ENCODE measurements at regions not wholly inside any gene's neighbourhood (a gene's known extent, or its start where the extent isn't known, plus 50 kb on each side); places are given as distances from the start of the nearest gene placed in this dataset.

DNA sequence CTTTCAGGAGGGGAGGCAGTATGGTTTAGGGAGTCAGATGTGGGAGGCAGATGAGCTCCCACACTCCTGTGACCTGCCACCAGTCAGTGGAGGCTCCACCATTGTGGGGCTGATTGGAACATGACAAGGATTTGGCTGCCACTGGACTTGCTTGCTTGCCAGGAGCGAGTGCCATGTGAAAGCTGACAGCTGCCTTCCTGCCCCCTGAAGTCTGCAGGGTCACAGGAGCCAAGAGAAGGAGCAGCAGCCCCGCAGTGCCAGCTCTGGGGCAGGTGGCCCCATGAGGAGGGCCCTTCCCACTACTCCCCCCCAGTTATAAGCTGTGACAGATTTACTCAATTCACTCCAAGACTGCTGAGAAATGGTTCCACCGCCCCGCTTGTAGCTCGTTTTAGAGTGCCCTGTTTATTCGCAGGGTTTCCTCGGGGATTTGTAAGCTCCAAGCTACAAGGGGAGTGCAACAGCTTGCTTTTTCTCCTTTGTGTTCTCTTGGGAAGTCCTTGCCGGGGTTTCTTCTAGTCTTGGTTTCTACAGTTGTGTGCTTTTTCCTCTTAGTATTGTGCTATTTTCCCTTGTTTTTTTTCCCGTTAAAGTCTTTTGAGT lies 414.3 kb downstream of the MEIS1 start:
- DNase-seq (ENCODE audit: low read depth) = no peak

DNA sequence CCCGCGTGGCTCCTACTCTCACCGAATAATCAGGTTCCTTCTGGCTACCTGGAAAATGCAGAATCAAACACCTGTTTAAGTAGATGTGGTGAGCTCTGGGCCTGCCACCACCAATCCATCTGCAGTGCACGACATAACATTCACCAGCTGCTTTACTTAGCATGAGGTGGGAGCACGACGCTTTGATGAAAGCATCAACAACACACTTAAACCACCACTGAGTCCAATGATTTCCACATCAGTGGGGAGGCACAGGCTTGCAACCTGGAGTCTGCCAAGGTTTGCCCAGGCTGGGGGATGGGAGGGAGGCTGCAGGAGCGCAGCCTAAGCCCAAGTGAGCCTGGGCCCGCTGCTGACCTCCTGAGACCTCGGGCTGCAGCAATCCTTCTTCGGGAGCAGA lies 415.5 kb downstream of the MEIS1 start:
- DNase-seq (ENCODE audit: low read depth) = no peak

GRCh38 chr2:66851449-66851872 lies 416.5 kb downstream of the MEIS1 start:
- no peak for DNase-seq (ENCODE audit: low read depth)

DNA sequence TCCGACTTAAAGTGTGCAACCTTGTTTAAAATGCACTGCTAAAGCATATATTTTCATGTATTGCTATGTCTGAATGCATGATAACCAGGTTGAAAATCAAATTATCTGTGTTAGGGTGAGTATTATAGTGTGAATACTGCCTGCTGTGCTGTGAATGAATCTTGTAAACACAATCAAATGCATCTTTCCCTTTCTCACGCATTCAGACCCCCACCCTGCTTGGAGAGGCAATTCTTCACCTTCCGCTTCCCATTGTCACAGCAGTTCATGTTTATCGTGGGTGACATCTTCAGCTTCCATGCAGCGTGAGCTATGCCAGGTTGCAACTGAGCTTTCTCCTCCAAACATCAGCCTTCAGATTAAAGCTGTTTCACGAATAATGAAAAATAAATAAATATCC lies 418.0 kb downstream of the MEIS1 start:
- DNase-seq (ENCODE audit: low read depth) = no peak

GRCh38 chr2:66853585-66853984 lies 418.7 kb downstream of the MEIS1 start:
- no peak for DNase-seq (ENCODE audit: low read depth)

- DNase-seq (ENCODE audit: low read depth) = no peak
Observed at GRCh38 chr2:66854298-66854697, 419.4 kb downstream of the MEIS1 start.

GRCh38 chr2:66862885-66863650 lies 428.1 kb downstream of the MEIS1 start:
- no peak for DNase-seq (ENCODE audit: low read depth)

DNA sequence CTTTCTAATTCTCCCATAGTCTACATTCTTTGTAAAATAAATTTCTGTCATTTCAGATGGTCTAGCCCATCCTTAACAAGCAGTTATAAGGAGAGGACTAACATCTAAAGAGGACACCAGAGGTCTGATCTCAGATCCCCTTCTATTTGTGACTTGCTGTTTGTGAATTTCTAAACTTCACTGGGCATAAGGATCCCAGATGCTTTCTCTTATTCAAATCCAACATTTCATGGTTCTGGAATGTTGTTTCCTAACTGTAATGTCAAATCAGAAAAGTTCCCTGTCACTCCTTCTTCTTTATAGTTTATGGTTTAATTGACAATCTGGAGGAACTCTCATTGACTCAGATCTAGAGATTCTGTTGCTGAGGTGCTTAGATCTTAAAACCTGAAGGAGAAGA lies 430.2 kb downstream of the MEIS1 start:
- DNase-seq (ENCODE audit: low read depth) = no peak

DNA sequence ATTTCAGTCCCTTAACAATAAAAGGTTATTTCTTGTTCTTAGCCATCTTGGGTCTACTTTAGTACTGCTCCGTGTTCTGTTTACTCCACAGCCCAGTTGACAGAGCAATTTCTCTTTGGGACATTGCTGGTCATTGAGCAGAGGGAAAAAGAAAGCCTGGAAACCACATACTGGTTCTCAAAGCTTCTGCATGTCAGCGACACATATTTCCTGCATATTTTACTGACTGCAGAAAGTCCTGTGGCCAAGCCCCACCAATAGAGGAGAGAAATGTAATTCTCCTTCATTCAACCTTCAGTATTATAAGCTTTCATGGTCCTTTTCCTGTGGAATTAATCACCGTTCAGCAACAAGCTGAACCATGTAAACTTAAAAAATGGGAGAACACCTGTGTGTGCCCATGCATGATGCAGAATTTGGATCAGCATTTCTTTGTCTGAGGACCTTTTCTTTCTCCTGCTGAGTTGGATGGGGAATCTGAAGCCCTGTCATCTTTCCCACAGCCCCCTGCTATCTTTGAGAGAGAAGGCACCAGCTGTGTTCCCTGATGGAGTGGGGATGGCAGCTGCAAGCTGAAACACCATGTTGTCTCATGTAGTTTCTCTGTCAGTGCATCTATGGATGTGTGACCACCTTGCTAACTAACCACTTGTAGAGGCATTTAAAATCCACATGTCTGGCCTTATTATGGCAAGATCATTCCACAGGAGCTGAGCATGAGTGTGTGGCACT lies 431.6 kb downstream of the MEIS1 start:
- no peak for DNase-seq (ENCODE audit: low read depth)

DNA sequence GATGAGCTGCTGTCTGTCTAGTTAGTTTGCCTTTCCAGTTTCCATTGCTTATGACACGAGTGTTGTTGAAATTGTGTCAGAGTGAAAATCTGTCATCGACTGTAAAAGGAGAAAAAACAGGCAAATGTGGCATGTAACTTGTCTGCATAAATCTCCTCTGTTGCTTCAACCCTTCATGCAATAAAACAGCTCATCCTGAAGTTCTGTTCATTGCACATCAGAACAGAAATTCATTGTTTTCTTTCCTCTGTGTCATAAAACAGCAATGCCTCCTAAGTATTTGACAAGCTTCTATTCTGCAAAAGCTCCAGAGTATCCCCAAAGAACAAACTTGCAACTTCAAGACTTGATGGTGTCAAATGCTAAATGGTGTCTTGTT lies 432.1 kb downstream of the MEIS1 start:
- no peak for DNase-seq (ENCODE audit: low read depth)

DNA sequence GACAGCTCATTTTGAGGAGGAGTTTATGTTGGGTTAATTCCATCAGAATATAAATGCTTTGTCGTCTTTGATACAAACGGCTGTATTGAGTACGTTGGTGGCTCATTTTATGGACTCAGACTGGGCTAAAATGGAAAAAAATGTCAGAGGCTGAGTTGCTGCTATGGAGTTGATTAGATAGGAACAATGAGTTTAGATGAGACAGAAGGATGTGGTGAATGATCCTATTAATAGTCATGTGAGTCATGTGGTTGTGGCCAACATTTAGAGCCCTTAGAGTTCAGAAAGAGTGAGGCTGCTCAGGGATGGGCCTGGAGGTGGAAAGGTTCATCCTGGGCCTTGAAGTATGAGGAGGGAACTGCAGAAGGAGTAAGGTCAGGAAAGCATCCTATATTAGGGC lies 434.2 kb downstream of the MEIS1 start:
- DNase-seq (ENCODE audit: low read depth) = no peak

- DNase-seq (ENCODE audit: low read depth) = no peak
Observed at GRCh38 chr2:66872081-66872985, 437.4 kb downstream of the MEIS1 start.

DNA sequence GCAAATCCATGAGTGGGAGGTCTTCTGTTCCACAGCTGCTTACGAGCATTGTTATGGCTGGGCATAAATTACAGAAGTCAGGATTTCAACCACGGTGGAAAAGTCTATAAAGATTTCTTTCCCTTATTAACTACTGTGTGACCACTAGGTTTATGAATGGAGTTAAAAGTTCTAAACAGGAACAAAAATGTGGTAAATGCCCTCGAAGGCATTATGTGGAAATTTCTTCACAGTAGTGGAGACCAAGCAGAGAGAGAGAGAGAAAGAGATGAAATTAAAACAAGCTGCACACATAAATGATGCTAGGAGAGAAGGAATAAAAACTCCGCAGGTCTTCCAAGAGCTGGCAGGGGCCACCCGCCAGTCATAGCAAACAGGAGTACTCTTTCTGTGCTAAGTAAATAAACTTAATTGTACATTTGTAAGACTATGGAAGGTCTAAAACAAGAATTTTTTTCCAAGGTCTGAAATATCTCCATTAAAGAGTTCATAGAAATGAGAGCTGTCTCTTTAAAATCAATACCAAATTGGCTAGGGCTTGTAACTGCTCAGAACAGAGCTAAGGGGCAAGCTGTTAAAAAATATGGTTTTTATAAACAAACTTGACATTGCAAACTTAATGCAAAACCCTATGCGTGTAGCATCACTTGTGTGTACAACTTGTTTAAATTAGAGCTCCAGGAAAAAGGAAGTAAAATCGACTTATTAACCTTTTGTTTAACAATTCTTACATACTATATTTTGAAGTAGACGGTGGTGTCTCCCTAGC lies 438.2 kb downstream of the MEIS1 start:
- no peak for DNase-seq (ENCODE audit: low read depth)

- no peak for DNase-seq (ENCODE audit: low read depth)
Observed at GRCh38 chr2:66874411-66874810, 439.5 kb downstream of the MEIS1 start.

GRCh38 chr2:66875941-66876462 lies 441.1 kb downstream of the MEIS1 start:
- DNase-seq (ENCODE audit: low read depth) = no peak

DNA sequence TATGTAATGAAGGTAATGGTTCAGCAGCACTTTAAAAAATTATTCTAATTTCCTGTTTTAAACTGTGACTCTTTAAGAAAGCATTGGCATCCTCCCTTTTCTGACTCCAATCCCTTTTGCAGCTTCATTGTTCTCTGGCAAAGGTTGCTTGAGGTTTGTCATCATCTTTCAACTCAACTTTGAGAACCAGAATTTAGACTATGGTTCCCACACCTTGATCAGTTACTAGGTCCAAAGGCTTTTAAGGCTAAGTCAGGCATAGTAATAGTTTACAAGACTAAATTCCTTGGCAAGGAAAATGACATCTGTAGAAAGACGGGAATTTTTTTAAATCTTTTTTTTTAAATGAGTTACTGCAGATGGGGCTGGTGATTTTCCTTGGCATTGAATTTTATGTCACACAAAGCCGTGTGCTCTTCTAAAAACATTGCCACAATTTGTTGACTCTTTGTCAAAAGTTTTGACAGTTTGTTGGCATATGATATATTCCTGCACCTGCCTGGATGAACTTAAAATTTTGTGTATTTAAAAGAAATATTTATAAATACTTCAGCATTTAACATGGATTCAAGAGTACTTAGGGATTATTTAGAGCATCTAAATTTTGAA lies 451.0 kb downstream of the MEIS1 start:
- DNase-seq (ENCODE audit: low read depth) = no peak

DNA sequence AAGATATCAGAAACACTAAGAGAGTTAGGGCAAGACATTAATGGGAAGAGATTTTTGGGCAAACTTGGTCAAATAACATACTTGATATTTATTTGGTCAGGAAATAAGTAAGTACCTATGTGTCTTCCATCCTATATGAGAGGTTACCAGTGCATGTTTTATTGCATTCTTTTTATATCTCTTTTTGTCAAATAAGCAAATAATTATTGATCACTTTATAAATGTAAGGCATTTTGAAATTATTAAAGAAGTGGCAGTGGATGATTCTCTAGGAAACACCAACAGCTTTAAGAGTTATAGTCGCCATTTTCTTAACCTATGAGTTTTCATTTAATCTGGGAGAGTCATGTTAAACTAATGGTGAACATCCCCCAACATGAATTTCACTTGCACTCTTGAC lies 453.3 kb downstream of the MEIS1 start:
- DNase-seq (ENCODE audit: low read depth) = no peak

GRCh38 chr2:66888791-66889631 lies 454.1 kb downstream of the MEIS1 start:
- no peak for DNase-seq (ENCODE audit: low read depth)

DNA sequence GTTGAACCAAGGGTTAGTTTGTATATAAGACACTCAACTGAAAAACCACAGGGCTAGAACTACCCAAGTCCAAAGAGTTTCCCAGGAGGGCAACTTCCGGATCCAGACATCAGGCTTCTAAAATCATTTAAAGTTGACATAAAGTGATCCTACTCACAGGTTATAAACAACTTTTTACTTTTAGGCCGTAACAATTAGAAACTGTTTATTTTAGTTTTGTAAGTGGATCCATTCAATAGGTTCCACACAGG lies 454.6 kb downstream of the MEIS1 start:
- DNase-seq (ENCODE audit: low read depth) = no peak

- DNase-seq (ENCODE audit: low read depth) = no peak
Observed at GRCh38 chr2:66890166-66890742, 455.3 kb downstream of the MEIS1 start.
